Endothelial cell of umbilical vein (primary cell): ENCODE measurements at regions not wholly inside any gene's neighbourhood (a gene's known extent, or its start where the extent isn't known, plus 50 kb on each side); places are given as distances from the start of the nearest gene placed in this dataset.

ENCODE experiments used
- BruUV-seq: library from RNA; stranded (reverse); fragments of 400-500 nt; replicated peaks from 2 replicates; lab custom pipeline; 2021; lab: Mats Ljungman, UMichigan
- CTCF ChIA-PET: fragments of 300-600, 350-600 bp; sonication (Branson Sonifier 250); formaldehyde crosslinking; loops from one replicate; lab custom pipeline; 2021; ENCODE audit warnings: antibody characterized with exemption, inconsistent platforms; lab: Charles Lee
- POLR2A ChIA-PET: fragments of 300-600, 350-600 bp; sonication (Branson Sonifier 250); formaldehyde crosslinking; loops from one replicate; lab custom pipeline; 2021; ENCODE audit warnings: antibody characterized with exemption, inconsistent platforms; lab: Charles Lee
- DNase-seq: peaks from one replicate; pipeline ENCODE4 v3.0.0-alpha.2; 2011; ENCODE audit warnings: low read depth, low spot score
- FAIRE-seq: peaks from 2 replicates; lab custom pipeline; 2011; peaks lifted over from hg19 to GRCh38; lab: Jason Lieb, UNC
- H2AFZ ChIP-seq: 2 replicates; pipeline ENCODE4 v1.6.0; 2012; ENCODE audit warnings: low read depth, low read length, control low read depth, inconsistent platforms
- H3K27ac ChIP-seq: 2 replicates; pipeline ENCODE4 v1.5.1; 2011; ENCODE audit warnings: low read depth, mild to moderate bottlenecking, control low read depth, low read length, moderate library complexity; ENCODE audit not compliant: insufficient read depth
- H3K27me3 ChIP-seq, 2 experiments: 2 replicates each; pipeline versions ENCODE4 v1.6.0 to v1.6.1; 2011; ENCODE audit warnings: low read length in 2 of 2, mixed read lengths in 1 of 2; ENCODE audit not compliant: control insufficient read depth in 2 of 2, insufficient read depth in 2 of 2
- H3K36me3 ChIP-seq, 2 experiments: 2 replicates in 1 of 2; 3 replicates in 1 of 2; pipeline ENCODE4 v1.5.1; 2011; ENCODE audit warnings: low read length in 2 of 2, mild to moderate bottlenecking in 1 of 2, moderate library complexity in 1 of 2; ENCODE audit not compliant: control insufficient read depth in 2 of 2, insufficient read depth in 2 of 2; ENCODE audit errors: extremely low read depth in 1 of 2
- H3K4me1 ChIP-seq: 3 replicates; pipeline ENCODE4 v1.5.1; 2011; ENCODE audit warnings: mild to moderate bottlenecking, low read length; ENCODE audit not compliant: control insufficient read depth, insufficient read depth; ENCODE audit errors: extremely low read depth
- H3K4me2 ChIP-seq: 2 replicates; pipeline ENCODE4 v1.6.1; 2011; ENCODE audit warnings: low read length, control low read depth, mixed read lengths; ENCODE audit not compliant: insufficient read depth
- H3K4me3 ChIP-seq, 3 experiments: fragments of 200-600 bp in 1 of 3; sonication (generic), shearing (Covaris generic) in 1 of 3; replicated peaks in 1 of 3; 2 replicates each; pipeline ENCODE4 v1.5.1; 2011 to 2016; ENCODE audit warnings: control low read depth in 3 of 3, low read length in 3 of 3, mild to moderate bottlenecking in 2 of 3, inconsistent platforms in 1 of 3, low read depth in 1 of 3, moderate library complexity in 1 of 3; ENCODE audit not compliant: insufficient read depth in 1 of 3
- H3K79me2 ChIP-seq: 2 replicates; pipeline ENCODE4 v1.6.0; 2012; ENCODE audit warnings: low read length, inconsistent platforms; ENCODE audit not compliant: control insufficient read depth, insufficient read depth
- H3K9ac ChIP-seq: replicated peaks from 2 replicates; pipeline ENCODE3; 2011; ENCODE audit warnings: low read length, control low read depth; ENCODE audit not compliant: insufficient read depth; ENCODE audit errors: extremely low read depth
- H3K9me1 ChIP-seq: replicated peaks from 3 replicates; pipeline ENCODE4 v1.6.0; 2011; ENCODE audit warnings: mild to moderate bottlenecking, low read length; ENCODE audit not compliant: control insufficient read depth, insufficient read depth; ENCODE audit errors: extremely low read depth
- H3K9me3 ChIP-seq: replicated peaks from 2 replicates; pipeline ENCODE4 v1.5.1; 2012; ENCODE audit warnings: low read length, inconsistent platforms; ENCODE audit not compliant: control insufficient read depth, insufficient read depth
- H4K20me1 ChIP-seq: replicated peaks from 2 replicates; pipeline ENCODE3; 2011; ENCODE audit warnings: mild to moderate bottlenecking, low read length; ENCODE audit not compliant: control insufficient read depth, insufficient read depth; ENCODE audit errors: extremely low read depth
- CTCF ChIP-seq, 2 donors: IDR thresholded peaks; 1 replicate in 1 of 2; 2 replicates in 1 of 2; pipeline ENCODE4 v1.5.1; 2011; ENCODE audit warnings: low read length in 2 of 2, mild to moderate bottlenecking in 2 of 2, moderate library complexity in 2 of 2, control low read depth in 1 of 2, inconsistent platforms in 1 of 2, low read depth in 1 of 2; ENCODE audit not compliant: insufficient read depth in 1 of 2; ENCODE audit errors: extremely low read depth in 1 of 2
- EZH2 ChIP-seq: IDR thresholded peaks from 2 replicates; pipeline ENCODE4 v1.6.1; 2012; ENCODE audit warnings: borderline replicate concordance, low read depth, mild to moderate bottlenecking, moderate library complexity, low read length, inconsistent platforms; ENCODE audit not compliant: severe bottlenecking
- GATA2 ChIP-seq: IDR thresholded peaks from 2 replicates; pipeline ENCODE4 v1.7.0; 2011; ENCODE audit warnings: low read depth, mild to moderate bottlenecking, moderate library complexity, mixed read lengths, low read length; ENCODE audit not compliant: insufficient read length, insufficient read depth
- JUN ChIP-seq: IDR thresholded peaks from 2 replicates; pipeline ENCODE4 v1.6.1; 2011; ENCODE audit warnings: borderline replicate concordance, low read depth; ENCODE audit not compliant: insufficient read length, insufficient read depth
- MAX ChIP-seq: IDR thresholded peaks from 2 replicates; pipeline ENCODE4 v1.6.1; 2011; ENCODE audit not compliant: insufficient read depth, insufficient read length
- MYC ChIP-seq: IDR thresholded peaks from one replicate; pipeline ENCODE4 v1.6.1; 2011; ENCODE audit warnings: mild to moderate bottlenecking, low read depth, low read length
- POLR2A ChIP-seq: IDR thresholded peaks from 2 replicates; pipeline ENCODE4 v1.6.1; 2012; ENCODE audit warnings: low read depth, mild to moderate bottlenecking, control low read depth, low read length
- POLR2AphosphoS5 ChIP-seq: IDR thresholded peaks from 2 replicates; pipeline ENCODE4 v1.6.1; 2012; ENCODE audit warnings: low read depth, mild to moderate bottlenecking, control low read depth, low read length, moderate library complexity; ENCODE audit not compliant: insufficient read depth
- dilution Hi-C: fragments of 300-500 bp; cut with MboI; formaldehyde crosslinking; loops from one replicate; pipeline ENCODE4 v1.15.0; 2019; ENCODE audit warnings: low sequenced_read_pairs; ENCODE audit not compliant: extremely low pct_ligation_motif_present
- intact Hi-C: fragments of 100-400 bp; cut with micrococcal nuclease; formaldehyde crosslinking; loops from one replicate; pipeline ENCODE4 v1.10.0; 2022

GRCh38 chr5:113989278-113989912 is 372.5 kb upstream of the KCNN2 start:
- BruUV-seq = no TSS peak
- Histone ChIP-seq H3K27me3 (no peaks in the 10 kb centered on the region), H3K4me2 (no peak overlapping the region), H3K79me2 (no peaks in the 10 kb centered on the region), H3K36me3 (no peaks in the 10 kb centered on the region), H3K27ac (no peak overlapping the region), H3K9ac (no peak overlapping the region), H3K9me1 (no peaks in the 10 kb centered on the region), H3K9me3 (no peaks in the 10 kb centered on the region), H4K20me1 (no peaks in the 10 kb centered on the region), H3K4me1 (no peaks in the 10 kb centered on the region), H3K4me3 (no peak overlapping the region), H2AFZ (no peak overlapping the region)
- TF ChIP-seq GATA2 = no peak
- no peak for TF ChIP-seq MAX
- TF ChIP-seq POLR2A = no peak
- no peak for TF ChIP-seq MYC
- no peak for TF ChIP-seq POLR2AphosphoS5
- TF ChIP-seq CTCF (IDR thresholded peaks at IDR 0.05; ENCODE audit: extremely low read depth in 1 of 2, insufficient read depth in 1 of 2, low read depth in 1 of 2, low read length in 2 of 2) = no peak
- no peak for DNase-seq
- intact Hi-C loops = no loop called here
- ChIA-PET POLR2A (no interaction called here), CTCF (no interaction called here)
- dilution Hi-C loops = no loop called here
- FAIRE-seq = no peak

GRCh38 chr5:113989913-113990305 is 372.0 kb upstream of the KCNN2 start:
- BruUV-seq = no TSS peak
- no peak overlapping the region for H3K27ac ChIP-seq
- DNase-seq = no peak
- intact Hi-C loops (no loop called here), dilution Hi-C loops (no loop called here)
- H3K4me1 ChIP-seq = no peaks in the 10 kb centered on the region
- H3K36me3 ChIP-seq = no peaks in the 10 kb centered on the region
- no peaks in the 10 kb centered on the region for H3K9me3 ChIP-seq
- no peak overlapping the region for H3K9ac ChIP-seq
- FAIRE-seq = no peak
- H3K79me2 ChIP-seq = no peaks in the 10 kb centered on the region
- POLR2A ChIA-PET = no interaction called here
- no peak overlapping the region for H3K4me2 ChIP-seq
- H4K20me1 ChIP-seq = no peaks in the 10 kb centered on the region
- H2AFZ ChIP-seq = no peak overlapping the region
- no peaks in the 10 kb centered on the region for H3K9me1 ChIP-seq
- TF ChIP-seq POLR2AphosphoS5 (no peak), JUN (no peak), MAX (no peak), CTCF (IDR thresholded peaks at IDR 0.05; ENCODE audit: extremely low read depth in 1 of 2, insufficient read depth in 1 of 2, low read depth in 1 of 2, low read length in 2 of 2) (no peak), EZH2 (no peak), POLR2A (no peak)
- CTCF ChIA-PET = no interaction called here
- no peak overlapping the region for H3K4me3 ChIP-seq
- no peaks in the 10 kb centered on the region for H3K27me3 ChIP-seq
